ENCODE measurements at regions not wholly inside any gene's neighbourhood (a gene's known extent, or its start where the extent isn't known, plus 50 kb on each side); places are given as distances from the start of the nearest gene placed in this dataset.

- Histone ChIP-seq H3K4me1 (ENCODE audit: low read depth) (no peaks in the 10 kb centered on the region), H3K36me3 (ENCODE audit: low read depth) (no peaks in the 10 kb centered on the region), H3K9me3 (no peaks in the 10 kb centered on the region), H3K4me3 (no peak overlapping the region)
- ATAC-seq (no peak), DNase-seq (no peak)
- TF ChIP-seq CTCF (IDR thresholded peaks at IDR 0.05) = no peak
- intact Hi-C loops (cut with DNase I, micrococcal nuclease) = no loop called here
These were observed 836.3 kb downstream of the SQOR start for GRCh38 chr15:46471096-46471495.

GRCh38 chr15:46489276-46489675 is 854.4 kb downstream of the SQOR start:
- intact Hi-C loops (cut with DNase I, micrococcal nuclease) = no loop called here
- Histone ChIP-seq H3K4me3 (no peak overlapping the region), H3K36me3 (ENCODE audit: low read depth) (no peaks in the 10 kb centered on the region), H3K4me1 (ENCODE audit: low read depth) (no peaks in the 10 kb centered on the region), H3K9me3 (no peaks in the 10 kb centered on the region)
- TF ChIP-seq CTCF (IDR thresholded peaks at IDR 0.05) = no peak
- DNase-seq (no peak), ATAC-seq (no peak)

- H3K4me1 ChIP-seq (ENCODE audit: low read depth) = no peaks in the 10 kb centered on the region
- DNase-seq (no peak), ATAC-seq (no peak)
- H3K36me3 ChIP-seq (ENCODE audit: low read depth) = no peaks in the 10 kb centered on the region
- intact Hi-C loops (cut with DNase I, micrococcal nuclease) = no loop called here
- no peaks in the 10 kb centered on the region for H3K9me3 ChIP-seq
- no peak for TF ChIP-seq CTCF (IDR thresholded peaks at IDR 0.05)
- no peak overlapping the region for H3K4me3 ChIP-seq
These were observed 861.8 kb downstream of the SQOR start for GRCh38 chr15:46496491-46497115.

- H3K4me1 ChIP-seq (ENCODE audit: low read depth) = no peaks in the 10 kb centered on the region
- no peak for TF ChIP-seq CTCF (IDR thresholded peaks at IDR 0.05)
- no peaks in the 10 kb centered on the region for H3K9me3 ChIP-seq
- intact Hi-C loops (cut with DNase I, micrococcal nuclease) = no loop called here
- H3K36me3 ChIP-seq (ENCODE audit: low read depth) = no peaks in the 10 kb centered on the region
- no peak overlapping the region for H3K4me3 ChIP-seq
- DNase-seq (no peak), ATAC-seq (no peak)
These were observed 867.8 kb downstream of the SQOR start for GRCh38 chr15:46502667-46503066.

GRCh38 chr15:46518381-46518780 is 883.6 kb downstream of the SQOR start:
- Histone ChIP-seq H3K9me3 (peaks cover 3% of the 10 kb centered on the region), H3K4me3 (no peak overlapping the region), H3K36me3 (ENCODE audit: low read depth) (no peaks in the 10 kb centered on the region), H3K4me1 (ENCODE audit: low read depth) (no peaks in the 10 kb centered on the region)
- intact Hi-C loops (cut with DNase I, micrococcal nuclease) = no loop called here
- no peak for DNase-seq
- TF ChIP-seq CTCF (IDR thresholded peaks at IDR 0.05) = no peak
- no peak for ATAC-seq

DNA sequence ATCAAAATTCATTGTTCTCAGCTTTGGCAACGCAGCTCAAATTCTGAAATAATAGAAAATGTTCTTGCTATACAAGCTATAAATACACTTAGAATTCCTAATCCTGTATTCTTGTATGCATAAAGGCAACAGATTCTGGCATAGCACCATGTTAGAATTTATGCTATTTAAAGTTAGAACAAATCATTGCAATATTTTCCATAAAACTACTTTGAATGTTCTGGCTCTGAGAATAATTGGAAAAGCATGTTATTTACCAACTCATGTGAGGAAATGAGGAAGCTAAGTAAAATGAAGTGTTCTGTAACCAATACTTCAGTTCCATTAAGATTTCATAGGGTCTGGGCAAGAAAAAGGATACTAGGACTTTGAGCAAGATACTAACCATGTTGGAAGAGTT is 888.9 kb downstream of the SQOR start:
- DNase-seq (no peak), ATAC-seq (no peak)
- no peak overlapping the region for H3K4me3 ChIP-seq
- no peaks in the 10 kb centered on the region for H3K9me3 ChIP-seq
- intact Hi-C loops (cut with DNase I, micrococcal nuclease) = no loop called here
- H3K36me3 ChIP-seq (ENCODE audit: low read depth) = no peaks in the 10 kb centered on the region
- peaks cover 11% of the 10 kb centered on the region for H3K4me1 ChIP-seq (ENCODE audit: low read depth)
- TF ChIP-seq CTCF (IDR thresholded peaks at IDR 0.05) = no peak
